ENCODE measurements at regions not wholly inside any gene's neighbourhood (a gene's known extent, or its start where the extent isn't known, plus 50 kb on each side); places are given as distances from the start of the nearest gene placed in this dataset.

- DNase-seq (ENCODE audit: low read depth): peak; percentile 84
These were observed 287.7 kb downstream of the FOXL1 start for GRCh38 chr16:86865851-86866662.

- DNase-seq (ENCODE audit: low read depth): no peak
These were observed 288.8 kb downstream of the FOXL1 start for GRCh38 chr16:86866986-86867722.

- DNase-seq (ENCODE audit: low read depth): no peak
These were observed 289.7 kb downstream of the FOXL1 start for GRCh38 chr16:86868070-86868469.

DNA sequence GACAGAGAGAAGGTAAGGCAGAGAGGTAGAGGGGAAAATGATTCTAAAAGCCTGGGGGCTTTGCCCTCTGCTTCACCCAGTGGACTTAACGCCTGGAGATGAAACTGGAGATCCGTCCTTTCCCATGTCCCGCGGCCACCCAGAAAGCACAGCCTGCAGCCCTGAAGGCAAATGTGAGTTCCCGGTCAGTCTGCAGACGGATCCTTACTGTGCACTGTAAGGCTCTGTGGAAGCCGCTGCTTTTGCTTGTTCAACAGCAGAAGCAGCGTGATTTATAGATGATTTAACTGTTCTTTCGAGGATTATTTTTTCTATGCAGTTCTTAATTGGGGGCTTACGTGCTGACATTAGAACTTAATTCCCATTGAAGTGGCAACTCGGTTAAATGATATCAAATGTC lies 290.4 kb downstream of the FOXL1 start:
- no peak for DNase-seq (ENCODE audit: low read depth)

- DNase-seq (ENCODE audit: low read depth): no peak
These were observed 291.1 kb downstream of the FOXL1 start for GRCh38 chr16:86869288-86870022.

- no peak for DNase-seq (ENCODE audit: low read depth)
These were observed 292.0 kb downstream of the FOXL1 start for GRCh38 chr16:86870380-86870779.

DNA sequence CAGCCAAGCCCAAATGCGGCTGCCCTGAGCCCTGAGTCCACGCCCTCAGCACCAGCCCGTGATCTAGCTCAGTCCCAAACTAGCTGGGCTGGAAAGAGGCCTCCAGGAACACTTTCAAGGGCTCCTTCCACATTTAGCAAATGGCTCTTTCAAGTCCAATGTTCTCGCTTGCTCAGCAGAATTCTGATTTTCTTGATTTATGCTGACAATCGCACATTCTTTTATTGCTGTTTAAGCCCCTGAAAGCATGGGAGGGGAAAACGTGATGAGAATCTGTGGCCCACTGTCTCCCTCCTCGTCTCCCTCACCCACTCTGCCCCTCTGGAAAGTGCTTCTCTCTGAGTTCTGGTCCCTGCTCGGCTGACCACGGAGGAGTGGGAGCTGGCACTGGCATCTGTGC lies 293.8 kb downstream of the FOXL1 start:
- no peak for DNase-seq (ENCODE audit: low read depth)

DNA sequence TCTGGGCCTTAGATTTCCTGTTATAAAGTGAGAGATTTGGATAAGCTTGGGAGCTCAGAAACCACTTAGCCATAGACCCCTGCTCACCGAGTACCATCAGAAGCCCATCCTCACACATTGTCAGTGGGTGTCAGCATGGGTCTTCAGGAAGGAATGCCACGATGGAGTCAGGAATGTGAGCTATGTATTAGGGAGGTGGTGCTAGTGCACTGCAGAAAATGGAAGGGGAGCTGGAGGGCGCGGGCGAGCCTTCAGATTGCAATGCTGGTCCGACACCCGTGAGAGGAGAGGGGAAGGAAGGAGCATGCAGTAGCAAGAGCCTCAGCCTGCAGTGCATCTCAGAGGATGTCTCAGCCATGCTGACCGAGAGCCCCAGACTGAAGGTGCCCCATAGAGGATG lies 294.5 kb downstream of the FOXL1 start:
- DNase-seq (ENCODE audit: low read depth): no peak

DNA sequence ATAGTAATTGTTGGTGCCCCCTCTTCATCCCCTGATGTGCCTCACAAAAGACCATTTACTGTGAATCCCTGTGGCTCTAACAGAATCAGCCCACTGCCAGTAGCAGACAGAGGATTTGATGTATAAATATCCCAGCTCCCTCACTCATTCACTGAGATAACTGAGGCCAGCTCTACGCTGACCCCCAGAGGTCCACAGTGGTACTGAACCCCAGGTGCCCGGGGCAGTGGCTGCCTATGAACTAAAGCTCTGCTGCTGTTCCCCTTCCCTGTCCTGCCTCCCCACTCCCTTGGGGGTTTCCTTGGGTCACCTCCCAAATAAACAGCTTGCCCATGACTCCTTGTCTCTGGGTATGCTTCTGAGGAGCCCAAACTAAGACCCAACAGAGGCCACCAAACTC lies 295.8 kb downstream of the FOXL1 start:
- peak; percentile 37 for DNase-seq (ENCODE audit: low read depth)

DNA sequence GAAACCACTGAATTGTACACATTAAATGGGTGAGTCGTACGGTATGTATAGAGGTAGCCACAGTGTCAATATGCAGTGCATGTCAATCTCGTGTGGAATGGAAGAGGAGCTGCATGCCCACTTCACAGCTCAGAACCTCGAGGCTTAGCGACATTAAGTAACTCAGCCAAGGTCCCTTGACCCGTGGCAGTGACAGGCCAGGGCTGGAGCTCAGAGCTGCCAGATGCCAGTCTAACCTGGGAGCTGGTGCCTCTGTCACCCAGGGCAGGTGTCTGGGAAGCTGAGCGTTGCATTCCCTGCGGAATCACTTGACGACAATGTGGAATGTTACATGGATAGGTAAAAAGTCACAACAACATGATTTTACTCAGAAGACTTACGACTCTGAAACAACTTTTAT lies 298.1 kb downstream of the FOXL1 start:
- DNase-seq (ENCODE audit: low read depth): no peak

DNA sequence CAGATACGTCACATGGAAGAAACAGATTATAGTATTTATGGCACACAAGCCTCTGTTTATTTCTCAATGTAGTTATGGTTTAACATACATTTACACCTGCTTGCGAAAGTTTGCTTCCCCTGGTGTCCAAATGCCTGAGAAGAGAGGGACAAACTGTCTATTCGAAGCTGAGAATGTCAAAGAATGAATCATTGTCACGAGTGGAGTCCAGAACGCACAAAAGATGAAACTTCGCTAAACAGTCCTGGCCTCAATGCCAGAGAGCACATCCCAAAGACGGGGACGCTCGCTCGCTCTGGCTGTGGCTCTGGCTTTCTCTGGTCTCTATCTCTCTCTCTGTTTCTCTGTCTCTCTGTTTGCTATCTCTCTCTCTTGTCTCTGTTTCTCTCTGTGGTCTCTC lies 298.8 kb downstream of the FOXL1 start:
- DNase-seq (ENCODE audit: low read depth): no peak

DNA sequence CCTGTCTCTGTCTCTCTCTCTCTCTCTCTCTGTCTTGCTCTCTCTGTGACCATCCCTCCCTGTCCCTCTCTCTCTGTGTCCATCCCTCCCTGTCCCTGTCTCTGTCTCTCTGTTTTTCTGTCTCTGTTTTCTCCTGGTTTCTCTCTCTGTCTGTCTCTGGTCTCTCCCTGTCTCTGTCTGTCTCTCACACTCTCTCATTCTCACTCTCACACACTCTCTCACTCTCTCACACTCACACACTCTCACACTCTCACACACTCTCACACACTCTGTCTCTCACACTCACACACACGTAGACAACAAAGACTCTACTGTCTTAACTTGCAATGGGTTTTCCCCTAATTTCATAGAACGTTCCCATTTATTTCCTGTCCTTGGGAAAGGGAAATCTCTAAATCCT lies 299.5 kb downstream of the FOXL1 start:
- no peak for DNase-seq (ENCODE audit: low read depth)

DNA sequence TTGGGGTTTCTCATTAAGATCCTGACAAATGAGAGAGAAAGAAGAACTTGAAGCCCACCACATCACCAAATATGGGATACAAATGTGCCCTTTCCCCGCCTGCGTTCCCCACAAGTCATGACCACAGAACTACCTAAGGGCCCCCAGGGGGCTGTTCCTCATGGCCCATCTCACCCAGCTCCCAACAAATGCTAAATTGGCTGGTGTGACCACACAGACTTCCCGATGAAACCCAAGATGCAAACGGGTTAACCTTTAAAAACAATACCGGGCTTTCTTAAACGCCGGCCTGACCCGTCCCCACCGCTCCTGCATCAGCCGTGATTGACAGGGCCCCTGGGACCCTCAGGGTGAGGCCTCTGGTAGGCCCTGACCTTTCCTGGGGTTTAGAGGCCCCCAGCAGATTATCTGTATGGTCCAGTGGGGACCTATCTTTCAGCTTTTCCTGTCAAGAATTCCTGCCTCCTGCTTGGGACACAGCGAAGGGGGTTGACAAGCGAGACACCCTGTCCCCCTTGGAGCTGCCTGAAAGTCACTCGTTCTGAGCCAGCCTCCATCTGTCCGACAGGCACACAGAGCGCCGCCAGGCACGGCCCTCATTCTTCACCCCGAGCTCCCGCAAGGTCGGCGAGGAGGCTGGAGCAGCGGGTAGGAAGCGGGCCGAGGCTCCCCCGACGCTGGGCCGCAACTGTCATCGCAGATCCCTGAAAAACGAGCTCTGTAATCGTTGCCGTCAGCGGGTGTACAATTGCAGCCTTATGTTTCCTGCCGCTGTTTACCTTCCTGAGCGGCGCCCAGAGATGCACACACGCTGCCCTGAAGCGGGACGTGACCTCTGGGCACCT lies 300.1 kb downstream of the FOXL1 start:
- no peak for DNase-seq (ENCODE audit: low read depth)

GRCh38 chr16:86879268-86879667 lies 300.9 kb downstream of the FOXL1 start:
- DNase-seq (ENCODE audit: low read depth): no peak

- peak; percentile 30 for DNase-seq (ENCODE audit: low read depth)
These were observed 302.2 kb downstream of the FOXL1 start for GRCh38 chr16:86880316-86881117.

GRCh38 chr16:86881118-86881510 lies 302.8 kb downstream of the FOXL1 start:
- DNase-seq (ENCODE audit: low read depth): no peak

- DNase-seq (ENCODE audit: low read depth): no peak
These were observed 303.5 kb downstream of the FOXL1 start for GRCh38 chr16:86881861-86882273.

- peak; percentile 84 for DNase-seq (ENCODE audit: low read depth)
These were observed 304.4 kb downstream of the FOXL1 start for GRCh38 chr16:86882586-86883280.

DNA sequence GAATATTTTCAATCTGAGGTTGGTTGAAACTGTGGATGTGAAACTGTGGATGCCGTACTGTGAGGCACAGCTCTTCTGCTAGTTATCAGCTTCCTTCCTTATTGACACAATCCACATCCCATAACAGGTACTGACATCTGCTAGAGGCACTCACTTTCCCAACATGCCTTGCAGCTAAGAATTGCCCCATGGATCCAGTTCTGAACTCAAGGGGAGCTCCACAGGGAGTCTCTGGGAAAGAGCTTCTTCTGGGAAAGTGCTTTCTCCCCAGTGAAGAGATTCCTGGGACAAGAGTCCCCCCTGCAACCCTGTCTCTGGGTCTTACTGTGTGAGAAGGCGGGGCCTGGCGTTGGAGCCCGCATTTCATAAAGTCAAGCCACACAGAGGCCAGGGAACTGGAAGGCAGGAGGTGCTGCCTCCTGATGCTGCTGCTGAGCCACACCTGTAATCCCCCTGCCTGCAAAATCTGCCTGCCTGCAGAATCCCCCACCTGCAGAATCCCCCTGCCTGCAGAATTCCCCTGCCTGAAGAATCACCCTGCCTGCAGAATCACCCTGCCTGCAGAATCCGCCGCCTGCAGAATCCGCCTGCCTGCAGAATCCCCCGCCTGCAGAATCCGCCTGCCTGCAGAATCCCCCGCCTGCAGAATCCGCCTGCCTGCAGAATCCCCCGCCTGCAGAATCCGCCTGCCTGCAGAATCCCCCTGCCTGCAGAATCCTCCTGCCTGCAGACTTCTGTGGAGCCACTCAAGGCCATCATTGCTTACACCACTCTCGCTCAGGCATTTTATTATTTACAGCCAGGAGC lies 305.4 kb downstream of the FOXL1 start:
- DNase-seq (ENCODE audit: low read depth): no peak

DNA sequence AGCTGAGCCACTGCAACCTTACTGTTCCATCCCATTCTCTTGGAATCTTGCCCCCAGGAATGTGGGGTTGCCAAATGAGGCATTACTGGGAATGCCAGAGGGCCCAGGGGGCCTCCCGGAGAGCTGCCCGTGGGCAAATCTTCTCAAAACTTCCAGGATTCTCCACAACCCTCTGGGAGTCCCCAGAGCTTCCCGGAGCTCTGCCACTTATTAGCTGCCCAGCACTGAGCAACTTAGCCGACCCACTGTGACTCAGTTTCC lies 306.0 kb downstream of the FOXL1 start:
- DNase-seq (ENCODE audit: low read depth): peak; percentile 53

Data from M059J (cell line).